Breast epithelium (tissue), 3 donors: ENCODE measurements at regions not wholly inside any gene's neighbourhood (a gene's known extent, or its start where the extent isn't known, plus 50 kb on each side); places are given as distances from the start of the nearest gene placed in this dataset.

Experiments used
- POLR2A ChIP-seq: fragments of 450-650 bp; IDR thresholded peaks from one replicate; pipeline ENCODE4 v1.6.1; 2016; ENCODE audit warnings: antibody characterized with exemption, mild to moderate bottlenecking, moderate library complexity
- TF ChIP-seq, protein P1 (sequence below), 3 donors: fragments of 450-650 bp; IDR thresholded peaks; one replicate each; pipeline ENCODE4 v1.5.1; 2016 to 2017; ENCODE audit warnings: antibody characterized with exemption in 3 of 3, mild to moderate bottlenecking in 3 of 3, moderate library complexity in 3 of 3

DNA sequence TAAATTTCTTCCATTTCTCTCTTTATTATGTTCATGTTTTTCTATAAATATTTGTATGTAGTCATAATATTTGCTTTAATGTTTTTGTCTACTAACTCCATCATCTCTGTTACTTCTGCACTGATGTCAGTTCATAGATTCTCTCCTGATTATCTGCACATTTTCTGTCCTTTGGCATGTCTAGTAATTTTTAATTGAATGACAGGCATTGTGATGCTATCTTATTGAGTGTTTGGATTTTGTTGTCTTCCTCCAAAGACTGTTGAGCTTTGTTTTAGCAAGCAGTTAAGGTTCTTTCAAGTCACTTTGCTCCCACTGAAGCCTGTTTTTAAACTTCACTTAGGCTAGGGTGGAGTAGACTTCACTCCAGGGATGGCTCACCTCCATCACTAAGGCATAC lies 276.8 kb downstream of the DLEU7 start:
- TF ChIP-seq POLR2A: no peak
- TF ChIP-seq, protein P1, sequence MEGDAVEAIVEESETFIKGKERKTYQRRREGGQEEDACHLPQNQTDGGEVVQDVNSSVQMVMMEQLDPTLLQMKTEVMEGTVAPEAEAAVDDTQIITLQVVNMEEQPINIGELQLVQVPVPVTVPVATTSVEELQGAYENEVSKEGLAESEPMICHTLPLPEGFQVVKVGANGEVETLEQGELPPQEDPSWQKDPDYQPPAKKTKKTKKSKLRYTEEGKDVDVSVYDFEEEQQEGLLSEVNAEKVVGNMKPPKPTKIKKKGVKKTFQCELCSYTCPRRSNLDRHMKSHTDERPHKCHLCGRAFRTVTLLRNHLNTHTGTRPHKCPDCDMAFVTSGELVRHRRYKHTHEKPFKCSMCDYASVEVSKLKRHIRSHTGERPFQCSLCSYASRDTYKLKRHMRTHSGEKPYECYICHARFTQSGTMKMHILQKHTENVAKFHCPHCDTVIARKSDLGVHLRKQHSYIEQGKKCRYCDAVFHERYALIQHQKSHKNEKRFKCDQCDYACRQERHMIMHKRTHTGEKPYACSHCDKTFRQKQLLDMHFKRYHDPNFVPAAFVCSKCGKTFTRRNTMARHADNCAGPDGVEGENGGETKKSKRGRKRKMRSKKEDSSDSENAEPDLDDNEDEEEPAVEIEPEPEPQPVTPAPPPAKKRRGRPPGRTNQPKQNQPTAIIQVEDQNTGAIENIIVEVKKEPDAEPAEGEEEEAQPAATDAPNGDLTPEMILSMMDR (IDR thresholded peaks at IDR 0.05): no peak
